ENCODE measurements at regions not wholly inside any gene's neighbourhood (a gene's known extent, or its start where the extent isn't known, plus 50 kb on each side); places are given as distances from the start of the nearest gene placed in this dataset.

- TF ChIP-seq POLR2A (IDR thresholded peaks at IDR 0.05) (no peak), POLR2AphosphoS5 (IDR thresholded peaks at IDR 0.05; ENCODE audit: insufficient read depth in 1 of 2, low read depth in 1 of 2) (no peak)
- TF ChIP-seq, protein P1, sequence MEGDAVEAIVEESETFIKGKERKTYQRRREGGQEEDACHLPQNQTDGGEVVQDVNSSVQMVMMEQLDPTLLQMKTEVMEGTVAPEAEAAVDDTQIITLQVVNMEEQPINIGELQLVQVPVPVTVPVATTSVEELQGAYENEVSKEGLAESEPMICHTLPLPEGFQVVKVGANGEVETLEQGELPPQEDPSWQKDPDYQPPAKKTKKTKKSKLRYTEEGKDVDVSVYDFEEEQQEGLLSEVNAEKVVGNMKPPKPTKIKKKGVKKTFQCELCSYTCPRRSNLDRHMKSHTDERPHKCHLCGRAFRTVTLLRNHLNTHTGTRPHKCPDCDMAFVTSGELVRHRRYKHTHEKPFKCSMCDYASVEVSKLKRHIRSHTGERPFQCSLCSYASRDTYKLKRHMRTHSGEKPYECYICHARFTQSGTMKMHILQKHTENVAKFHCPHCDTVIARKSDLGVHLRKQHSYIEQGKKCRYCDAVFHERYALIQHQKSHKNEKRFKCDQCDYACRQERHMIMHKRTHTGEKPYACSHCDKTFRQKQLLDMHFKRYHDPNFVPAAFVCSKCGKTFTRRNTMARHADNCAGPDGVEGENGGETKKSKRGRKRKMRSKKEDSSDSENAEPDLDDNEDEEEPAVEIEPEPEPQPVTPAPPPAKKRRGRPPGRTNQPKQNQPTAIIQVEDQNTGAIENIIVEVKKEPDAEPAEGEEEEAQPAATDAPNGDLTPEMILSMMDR (IDR thresholded peaks at IDR 0.05) = no peak
These were observed 996.2 kb upstream of the FLRT2 start for GRCh38 chr14:84533791-84534190.

Data from vagina (tissue), 2 donors.